ENCODE measurements at regions not wholly inside any gene's neighbourhood (a gene's known extent, or its start where the extent isn't known, plus 50 kb on each side); places are given as distances from the start of the nearest gene placed in this dataset.

DNA sequence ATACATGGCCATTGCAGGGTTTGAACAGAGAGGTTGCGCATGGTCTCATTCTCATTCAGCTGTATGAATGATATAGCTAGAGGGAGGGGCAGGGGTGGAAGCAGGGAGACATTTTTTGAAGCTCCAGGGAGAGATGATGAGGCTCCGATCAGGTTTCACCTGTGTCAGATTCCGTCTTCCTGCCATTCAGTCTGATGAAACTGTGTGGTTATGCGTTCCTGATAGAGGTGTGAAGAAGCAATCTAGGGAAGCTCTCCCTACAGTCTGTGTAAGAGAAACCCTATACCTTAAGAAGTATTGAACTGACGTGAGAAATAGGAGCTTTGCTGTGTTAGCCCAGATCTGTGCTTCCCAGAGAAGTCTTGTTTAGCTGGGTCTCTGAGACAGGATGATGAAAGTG lies 171.9 kb upstream of the NDN start:
- Histone ChIP-seq H3F3A (ENCODE audit: low read length, unreplicated experiment) (no peaks in the 10 kb centered on the region), H3K79me2 (ENCODE audit: low read length) (no peaks in the 10 kb centered on the region), H3K4me1 (ENCODE audit: insufficient read depth, low read length) (no peaks in the 10 kb centered on the region), H3K9me3 (ENCODE audit: low read length) (no peaks in the 10 kb centered on the region), H2AFZ (ENCODE audit: low read length) (no peak overlapping the region), H3K4me3 (ENCODE audit: low read length) (no peak overlapping the region), H3K27ac (ENCODE audit: low read length) (no peak overlapping the region), H3K27me3 (ENCODE audit: low read length) (no peaks in the 10 kb centered on the region), H3K4me2 (ENCODE audit: low read length) (no peak overlapping the region), H4K20me1 (ENCODE audit: low read length) (no peaks in the 10 kb centered on the region), H3K9ac (ENCODE audit: low read length) (no peak overlapping the region), H3K9me2 (replicated peaks; ENCODE audit: low read length) (no peaks in the 10 kb centered on the region), H3K36me3 (ENCODE audit: low read depth, low read length) (no peaks in the 10 kb centered on the region)
- DNase-seq (no peak), ATAC-seq (no peak)
- POLR2A ChIA-PET (ENCODE audit: unreplicated experiment), result no interaction called here
- intact Hi-C loops (cut with micrococcal nuclease), result loop anchor here (5.0 kb wide), 1 partner anchor 212 kb away; the partner anchor contains the start of gene MAGEL2
- CTCF ChIA-PET, result no interaction called here
- no peak for TF ChIP-seq CTCF (conservative IDR thresholded peaks at IDR 0.05; ENCODE audit: low read depth, low read length)
- TF ChIP-seq EZH2 (IDR thresholded peaks at IDR 0.05; ENCODE audit: low read length, unreplicated experiment), result no peak
- TF ChIP-seq EZH2phosphoT487 (IDR thresholded peaks at IDR 0.05; ENCODE audit: borderline replicate concordance, low read length), result no peak
- no TSS peak for BruUV-seq (replicated peaks)

GRCh38 chr15:23860290-23861245 lies 173.5 kb upstream of the NDN start:
- no peaks in the 10 kb centered on the region for H3K36me3 ChIP-seq (ENCODE audit: low read depth, low read length)
- H3K4me1 ChIP-seq (ENCODE audit: insufficient read depth, low read length), result no peaks in the 10 kb centered on the region
- no peak overlapping the region for H3K4me2 ChIP-seq (ENCODE audit: low read length)
- TF ChIP-seq EZH2 (IDR thresholded peaks at IDR 0.05; ENCODE audit: low read length, unreplicated experiment) (no peak), EZH2phosphoT487 (IDR thresholded peaks at IDR 0.05; ENCODE audit: borderline replicate concordance, low read length) (no peak), CTCF (conservative IDR thresholded peaks at IDR 0.05; ENCODE audit: low read depth, low read length) (no peak)
- no peaks in the 10 kb centered on the region for H3K79me2 ChIP-seq (ENCODE audit: low read length)
- no TSS peak for BruUV-seq (replicated peaks)
- no peaks in the 10 kb centered on the region; the same call in 1 of the 2 replicates for H3K9me3 ChIP-seq (ENCODE audit: low read length)
- no peaks in the 10 kb centered on the region for H3K9me2 ChIP-seq (replicated peaks; ENCODE audit: low read length)
- ATAC-seq (no peak), DNase-seq (no peak)
- no peaks in the 10 kb centered on the region for H4K20me1 ChIP-seq (ENCODE audit: low read length)
- no peaks in the 10 kb centered on the region for H3F3A ChIP-seq (ENCODE audit: low read length, unreplicated experiment)
- no peak overlapping the region for H3K9ac ChIP-seq (ENCODE audit: low read length)
- H3K27me3 ChIP-seq (ENCODE audit: low read length), result no peaks in the 10 kb centered on the region
- intact Hi-C loops (cut with micrococcal nuclease), result no loop called here
- ChIA-PET CTCF (no interaction called here), POLR2A (ENCODE audit: unreplicated experiment) (no interaction called here)
- H3K4me3 ChIP-seq (ENCODE audit: low read length), result no peak overlapping the region
- H3K27ac ChIP-seq (ENCODE audit: low read length), result no peak overlapping the region
- no peak overlapping the region for H2AFZ ChIP-seq (ENCODE audit: low read length)

GRCh38 chr15:23866832-23867231 lies 179.7 kb upstream of the NDN start:
- no peak overlapping the region for H3K4me2 ChIP-seq (ENCODE audit: low read length)
- no peaks in the 10 kb centered on the region for H4K20me1 ChIP-seq (ENCODE audit: low read length)
- no peak overlapping the region for H3K9ac ChIP-seq (ENCODE audit: low read length)
- POLR2A ChIA-PET (ENCODE audit: unreplicated experiment), result no interaction called here
- H3K9me3 ChIP-seq (ENCODE audit: low read length), result no peaks in the 10 kb centered on the region; the same call in 1 of the 2 replicates
- no peak overlapping the region for H3K27ac ChIP-seq (ENCODE audit: low read length)
- DNase-seq (peak; percentile 41), ATAC-seq (no peak)
- BruUV-seq (replicated peaks), result no TSS peak
- H3K79me2 ChIP-seq (ENCODE audit: low read length), result no peaks in the 10 kb centered on the region
- CTCF ChIA-PET, result no interaction called here
- H3F3A ChIP-seq (ENCODE audit: low read length, unreplicated experiment), result no peaks in the 10 kb centered on the region
- H2AFZ ChIP-seq (ENCODE audit: low read length), result no peak overlapping the region
- no peaks in the 10 kb centered on the region for H3K4me1 ChIP-seq (ENCODE audit: insufficient read depth, low read length)
- no peak for TF ChIP-seq EZH2phosphoT487 (IDR thresholded peaks at IDR 0.05; ENCODE audit: borderline replicate concordance, low read length)
- TF ChIP-seq CTCF (conservative IDR thresholded peaks at IDR 0.05; ENCODE audit: low read depth, low read length), result peak; percentile 51
- no peak for TF ChIP-seq EZH2 (IDR thresholded peaks at IDR 0.05; ENCODE audit: low read length, unreplicated experiment)
- H3K27me3 ChIP-seq (ENCODE audit: low read length), result no peaks in the 10 kb centered on the region
- no peak overlapping the region for H3K4me3 ChIP-seq (ENCODE audit: low read length)
- intact Hi-C loops (cut with micrococcal nuclease), result loop anchor here (1.0 kb wide), 1 partner anchor 225 kb away; no protein-coding TSS in a partner anchor
- no peaks in the 10 kb centered on the region for H3K9me2 ChIP-seq (replicated peaks; ENCODE audit: low read length)
- no peaks in the 10 kb centered on the region for H3K36me3 ChIP-seq (ENCODE audit: low read depth, low read length)
